ENCODE measurements at regions not wholly inside any gene's neighbourhood (a gene's known extent, or its start where the extent isn't known, plus 50 kb on each side); places are given as distances from the start of the nearest gene placed in this dataset.

DNA sequence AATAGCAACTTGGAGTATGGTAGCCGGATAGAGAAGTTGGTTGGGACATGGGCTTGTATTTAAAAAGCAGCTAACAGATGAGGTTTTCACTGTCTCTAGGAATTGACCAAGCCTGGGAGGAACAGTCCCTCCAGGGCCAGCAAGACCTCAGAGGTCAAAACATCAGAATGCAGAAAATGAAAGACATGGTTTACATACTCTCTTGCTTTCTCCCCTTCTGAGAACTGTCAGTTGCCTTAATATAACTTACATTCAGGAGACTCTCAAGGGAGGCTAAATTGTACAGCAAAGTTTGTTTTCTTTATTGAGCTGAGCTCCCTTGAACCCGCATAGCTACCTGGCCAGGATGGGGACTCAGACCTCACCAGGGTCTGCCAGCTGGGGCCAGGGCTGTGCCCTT, 179.3 kb downstream of the GAS1 start:
- TF ChIP-seq, protein P1, sequence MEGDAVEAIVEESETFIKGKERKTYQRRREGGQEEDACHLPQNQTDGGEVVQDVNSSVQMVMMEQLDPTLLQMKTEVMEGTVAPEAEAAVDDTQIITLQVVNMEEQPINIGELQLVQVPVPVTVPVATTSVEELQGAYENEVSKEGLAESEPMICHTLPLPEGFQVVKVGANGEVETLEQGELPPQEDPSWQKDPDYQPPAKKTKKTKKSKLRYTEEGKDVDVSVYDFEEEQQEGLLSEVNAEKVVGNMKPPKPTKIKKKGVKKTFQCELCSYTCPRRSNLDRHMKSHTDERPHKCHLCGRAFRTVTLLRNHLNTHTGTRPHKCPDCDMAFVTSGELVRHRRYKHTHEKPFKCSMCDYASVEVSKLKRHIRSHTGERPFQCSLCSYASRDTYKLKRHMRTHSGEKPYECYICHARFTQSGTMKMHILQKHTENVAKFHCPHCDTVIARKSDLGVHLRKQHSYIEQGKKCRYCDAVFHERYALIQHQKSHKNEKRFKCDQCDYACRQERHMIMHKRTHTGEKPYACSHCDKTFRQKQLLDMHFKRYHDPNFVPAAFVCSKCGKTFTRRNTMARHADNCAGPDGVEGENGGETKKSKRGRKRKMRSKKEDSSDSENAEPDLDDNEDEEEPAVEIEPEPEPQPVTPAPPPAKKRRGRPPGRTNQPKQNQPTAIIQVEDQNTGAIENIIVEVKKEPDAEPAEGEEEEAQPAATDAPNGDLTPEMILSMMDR (conservative IDR thresholded peaks at IDR 0.05; ENCODE audit: low read depth, low read length), result no peak
- no peak for TF ChIP-seq MAZ (IDR thresholded peaks at IDR 0.05; ENCODE audit: borderline replicate concordance, low read depth, low read length)
- no peak for TF ChIP-seq POLR2A (IDR thresholded peaks at IDR 0.05; ENCODE audit: low read depth, low read length)
- TF ChIP-seq SMC3 (IDR thresholded peaks at IDR 0.05; ENCODE audit: low read depth, low read length), result no peak
- TF ChIP-seq MAFK (IDR thresholded peaks at IDR 0.05; ENCODE audit: low read depth, low read length), result no peak
- no peak for TF ChIP-seq NFE2L2 (IDR thresholded peaks at IDR 0.05; ENCODE audit: low read depth, low read length)
- no peak for TF ChIP-seq RAD21 (IDR thresholded peaks at IDR 0.05; ENCODE audit: low read length)
- no peak for TF ChIP-seq CHD1 (IDR thresholded peaks at IDR 0.05; ENCODE audit: low read depth, low read length)
- no peak for TF ChIP-seq CEBPB (IDR thresholded peaks at IDR 0.05; ENCODE audit: low read depth, low read length)
- TF ChIP-seq, protein P2, sequence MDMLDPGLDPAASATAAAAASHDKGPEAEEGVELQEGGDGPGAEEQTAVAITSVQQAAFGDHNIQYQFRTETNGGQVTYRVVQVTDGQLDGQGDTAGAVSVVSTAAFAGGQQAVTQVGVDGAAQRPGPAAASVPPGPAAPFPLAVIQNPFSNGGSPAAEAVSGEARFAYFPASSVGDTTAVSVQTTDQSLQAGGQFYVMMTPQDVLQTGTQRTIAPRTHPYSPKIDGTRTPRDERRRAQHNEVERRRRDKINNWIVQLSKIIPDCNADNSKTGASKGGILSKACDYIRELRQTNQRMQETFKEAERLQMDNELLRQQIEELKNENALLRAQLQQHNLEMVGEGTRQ (IDR thresholded peaks at IDR 0.05; ENCODE audit: low read depth, low read length), result no peak
